GM12878 (cell line): ENCODE measurements at regions not wholly inside any gene's neighbourhood (a gene's known extent, or its start where the extent isn't known, plus 50 kb on each side); places are given as distances from the start of the nearest gene placed in this dataset.
A peak's percentile ranks its signal among the peaks of the same experiment; 100 is the strongest.

Experiments used
- BMI1 ChIP-seq: fragments of 450-650 bp; IDR thresholded peaks from 2 replicates; pipeline ENCODE4 v1.6.1; 2016; ENCODE audit warnings: mild to moderate bottlenecking, moderate library complexity, borderline replicate concordance
- CREB1 ChIP-seq: IDR thresholded peaks from 2 replicates; pipeline ENCODE4 v1.6.1; 2012; ENCODE audit warnings: low read depth, mild to moderate bottlenecking, inconsistent platforms
- EP300 ChIP-seq, 2 experiments: fragments of 150-350 bp in 1 of 2; IDR thresholded peaks; 2 replicates each; pipeline ENCODE4 v1.6.1; 2011 to 2012; ENCODE audit warnings: low read depth in 2 of 2, low read length in 2 of 2, borderline replicate concordance in 1 of 2, improper control_type of control experiment in 1 of 2, inconsistent platforms in 1 of 2; ENCODE audit not compliant: control insufficient read depth in 1 of 2
- FOS ChIP-seq: IDR thresholded peaks from 3 replicates; pipeline ENCODE4 v1.6.1; 2011; ENCODE audit warnings: borderline replicate concordance; ENCODE audit not compliant: insufficient read length; ENCODE audit errors: extremely low read depth
- FOXM1 ChIP-seq: IDR thresholded peaks from 2 replicates; pipeline ENCODE4 v1.6.1; 2012; ENCODE audit warnings: low read depth, mild to moderate bottlenecking, inconsistent platforms, low read length, moderate library complexity
- HCFC1 ChIP-seq: fragments of 150-350 bp; IDR thresholded peaks from 2 replicates; pipeline ENCODE4 v1.6.1; 2014; ENCODE audit warnings: low read length
- HDAC2 ChIP-seq: fragments of 200-600 bp; sonication (generic); IDR thresholded peaks from 2 replicates; pipeline ENCODE4 v1.6.1; 2017
- KDM1A ChIP-seq: fragments of 200-600 bp; sonication (generic); IDR thresholded peaks from 2 replicates; pipeline ENCODE4 v1.6.1; 2016; ENCODE audit warnings: borderline replicate concordance
- KLF5 ChIP-seq: fragments of 450-650 bp; IDR thresholded peaks from 2 replicates; pipeline ENCODE4 v1.6.1; 2014; ENCODE audit warnings: mild to moderate bottlenecking; ENCODE audit not compliant: partially characterized antibody
- NFIC ChIP-seq: IDR thresholded peaks from 2 replicates; pipeline ENCODE4 v1.6.1; 2012; ENCODE audit warnings: low read depth, mild to moderate bottlenecking, inconsistent platforms, low read length, moderate library complexity
- NFYB ChIP-seq: IDR thresholded peaks from 2 replicates; pipeline ENCODE4 v1.6.1; 2011; ENCODE audit warnings: low read depth, mild to moderate bottlenecking, low read length, improper control_type of control experiment, moderate library complexity; ENCODE audit not compliant: insufficient read depth
- NR2C1 ChIP-seq: fragments of 450-650 bp; IDR thresholded peaks from 2 replicates; pipeline ENCODE4 v1.6.1; 2017; ENCODE audit warnings: antibody characterized with exemption, mild to moderate bottlenecking, moderate library complexity
- RAD21 ChIP-seq: IDR thresholded peaks from 2 replicates; pipeline ENCODE4 v1.6.1; 2011; ENCODE audit warnings: mild to moderate bottlenecking, low read depth, low read length, moderate library complexity; ENCODE audit not compliant: insufficient read depth
- RBBP5 ChIP-seq: fragments of 200-600 bp; sonication (generic); conservative IDR thresholded peaks from 2 replicates; pipeline ENCODE4 v1.6.1; 2016
- SMAD5 ChIP-seq: IDR thresholded peaks from 2 replicates; pipeline ENCODE4 v1.6.1; 2016; ENCODE audit warnings: antibody characterized with exemption, low read depth
- SP1 ChIP-seq: IDR thresholded peaks from one replicate; pipeline ENCODE4 v1.6.1; 2011; ENCODE audit warnings: low read depth, low read length
- TAF1 ChIP-seq: IDR thresholded peaks from 2 replicates; pipeline ENCODE4 v1.6.1; 2011; ENCODE audit warnings: mild to moderate bottlenecking, low read depth, low read length, borderline replicate concordance
- ZSCAN29 ChIP-seq: fragments of 450-650 bp; IDR thresholded peaks from 2 replicates; pipeline ENCODE4 v1.6.1; 2017; ENCODE audit warnings: mild to moderate bottlenecking, moderate library complexity
- TF ChIP-seq, protein P1 (sequence below): IDR thresholded peaks from 2 replicates; pipeline ENCODE4 v1.6.1; 2011; ENCODE audit warnings: mild to moderate bottlenecking, low read depth, low read length, moderate library complexity; ENCODE audit not compliant: insufficient replicate concordance
- TF ChIP-seq, protein P2 (sequence below): fragments of 450-650 bp; IDR thresholded peaks from 2 replicates; pipeline ENCODE4 v1.6.1; 2016; ENCODE audit warnings: mild to moderate bottlenecking, moderate library complexity, borderline replicate concordance
- TF ChIP-seq, protein P3 (sequence below): fragments of 450-650 bp; IDR thresholded peaks from 2 replicates; pipeline ENCODE4 v1.6.1; 2017; ENCODE audit warnings: mild to moderate bottlenecking, low read depth, inconsistent platforms; ENCODE audit not compliant: poor library complexity, severe bottlenecking

DNA sequence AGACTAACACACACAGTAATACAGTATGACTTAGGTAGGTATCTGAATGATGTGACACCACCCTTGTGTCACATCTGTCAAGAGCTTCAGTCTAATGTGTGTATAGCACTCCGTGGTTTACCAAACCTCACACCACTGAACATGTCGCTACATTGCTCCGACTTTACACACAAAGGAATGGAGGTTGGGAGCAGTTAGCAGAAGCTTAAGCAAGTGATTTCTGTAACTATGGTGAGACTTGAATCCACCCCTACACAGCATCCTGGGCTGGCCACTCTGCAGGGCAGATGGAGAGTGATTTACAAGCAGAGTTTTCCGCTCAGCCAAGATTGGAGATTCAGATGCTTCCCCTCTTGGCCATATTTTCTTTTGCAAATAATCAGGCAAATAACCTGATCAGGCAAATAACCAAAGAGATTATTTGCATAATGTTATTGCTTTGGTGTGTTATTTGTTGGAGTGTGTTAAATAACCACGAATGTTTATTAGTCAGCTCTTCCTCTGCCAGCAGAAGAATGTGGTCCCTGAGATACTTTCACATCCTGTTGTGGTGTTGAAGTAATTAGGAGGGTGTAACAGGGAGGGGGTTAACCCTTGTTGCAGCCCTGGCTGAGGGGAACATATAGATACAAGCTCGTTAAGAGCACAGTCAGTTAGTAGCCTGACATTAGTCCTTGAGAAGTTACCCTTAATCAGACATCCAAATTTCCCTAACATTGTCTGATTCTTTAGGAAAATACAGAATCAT, 92.8 kb downstream of the SNX18 start (continued):
- TF ChIP-seq BMI1 (peak; percentile 66), RAD21 (no peak), ZSCAN29 (no peak), KLF5 (no peak), KDM1A (no peak), NFIC (peak; percentile 79), FOXM1 (no peak; the same call in 1 of the 2 replicates), EP300 (IDR thresholded peaks at IDR 0.05; ENCODE audit: borderline replicate concordance in 1 of 2, control insufficient read depth in 1 of 2, low read depth in 2 of 2, low read length in 2 of 2) (peak in 1 of 2 experiments; percentile 78; a peak in 2 of 4 replicates), TAF1 (no peak), CREB1 (no peak), SMAD5 (no peak), SP1 (peak; percentile 7), RBBP5 (no peak), NR2C1 (no peak), FOS (no peak), HCFC1 (no peak), NFYB (no peak), HDAC2 (no peak)
- TF ChIP-seq, protein P1, sequence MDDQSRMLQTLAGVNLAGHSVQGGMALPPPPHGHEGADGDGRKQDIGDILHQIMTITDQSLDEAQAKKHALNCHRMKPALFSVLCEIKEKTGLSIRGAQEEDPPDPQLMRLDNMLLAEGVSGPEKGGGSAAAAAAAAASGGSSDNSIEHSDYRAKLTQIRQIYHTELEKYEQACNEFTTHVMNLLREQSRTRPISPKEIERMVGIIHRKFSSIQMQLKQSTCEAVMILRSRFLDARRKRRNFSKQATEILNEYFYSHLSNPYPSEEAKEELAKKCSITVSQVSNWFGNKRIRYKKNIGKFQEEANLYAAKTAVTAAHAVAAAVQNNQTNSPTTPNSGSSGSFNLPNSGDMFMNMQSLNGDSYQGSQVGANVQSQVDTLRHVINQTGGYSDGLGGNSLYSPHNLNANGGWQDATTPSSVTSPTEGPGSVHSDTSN = no peak
- TF ChIP-seq, protein P2, sequence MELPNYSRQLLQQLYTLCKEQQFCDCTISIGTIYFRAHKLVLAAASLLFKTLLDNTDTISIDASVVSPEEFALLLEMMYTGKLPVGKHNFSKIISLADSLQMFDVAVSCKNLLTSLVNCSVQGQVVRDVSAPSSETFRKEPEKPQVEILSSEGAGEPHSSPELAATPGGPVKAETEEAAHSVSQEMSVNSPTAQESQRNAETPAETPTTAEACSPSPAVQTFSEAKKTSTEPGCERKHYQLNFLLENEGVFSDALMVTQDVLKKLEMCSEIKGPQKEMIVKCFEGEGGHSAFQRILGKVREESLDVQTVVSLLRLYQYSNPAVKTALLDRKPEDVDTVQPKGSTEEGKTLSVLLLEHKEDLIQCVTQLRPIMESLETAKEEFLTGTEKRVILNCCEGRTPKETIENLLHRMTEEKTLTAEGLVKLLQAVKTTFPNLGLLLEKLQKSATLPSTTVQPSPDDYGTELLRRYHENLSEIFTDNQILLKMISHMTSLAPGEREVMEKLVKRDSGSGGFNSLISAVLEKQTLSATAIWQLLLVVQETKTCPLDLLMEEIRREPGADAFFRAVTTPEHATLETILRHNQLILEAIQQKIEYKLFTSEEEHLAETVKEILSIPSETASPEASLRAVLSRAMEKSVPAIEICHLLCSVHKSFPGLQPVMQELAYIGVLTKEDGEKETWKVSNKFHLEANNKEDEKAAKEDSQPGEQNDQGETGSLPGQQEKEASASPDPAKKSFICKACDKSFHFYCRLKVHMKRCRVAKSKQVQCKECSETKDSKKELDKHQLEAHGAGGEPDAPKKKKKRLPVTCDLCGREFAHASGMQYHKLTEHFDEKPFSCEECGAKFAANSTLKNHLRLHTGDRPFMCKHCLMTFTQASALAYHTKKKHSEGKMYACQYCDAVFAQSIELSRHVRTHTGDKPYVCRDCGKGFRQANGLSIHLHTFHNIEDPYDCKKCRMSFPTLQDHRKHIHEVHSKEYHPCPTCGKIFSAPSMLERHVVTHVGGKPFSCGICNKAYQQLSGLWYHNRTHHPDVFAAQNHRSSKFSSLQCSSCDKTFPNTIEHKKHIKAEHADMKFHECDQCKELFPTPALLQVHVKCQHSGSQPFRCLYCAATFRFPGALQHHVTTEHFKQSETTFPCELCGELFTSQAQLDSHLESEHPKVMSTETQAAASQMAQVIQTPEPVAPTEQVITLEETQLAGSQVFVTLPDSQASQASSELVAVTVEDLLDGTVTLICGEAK = no peak
- TF ChIP-seq, protein P3, sequence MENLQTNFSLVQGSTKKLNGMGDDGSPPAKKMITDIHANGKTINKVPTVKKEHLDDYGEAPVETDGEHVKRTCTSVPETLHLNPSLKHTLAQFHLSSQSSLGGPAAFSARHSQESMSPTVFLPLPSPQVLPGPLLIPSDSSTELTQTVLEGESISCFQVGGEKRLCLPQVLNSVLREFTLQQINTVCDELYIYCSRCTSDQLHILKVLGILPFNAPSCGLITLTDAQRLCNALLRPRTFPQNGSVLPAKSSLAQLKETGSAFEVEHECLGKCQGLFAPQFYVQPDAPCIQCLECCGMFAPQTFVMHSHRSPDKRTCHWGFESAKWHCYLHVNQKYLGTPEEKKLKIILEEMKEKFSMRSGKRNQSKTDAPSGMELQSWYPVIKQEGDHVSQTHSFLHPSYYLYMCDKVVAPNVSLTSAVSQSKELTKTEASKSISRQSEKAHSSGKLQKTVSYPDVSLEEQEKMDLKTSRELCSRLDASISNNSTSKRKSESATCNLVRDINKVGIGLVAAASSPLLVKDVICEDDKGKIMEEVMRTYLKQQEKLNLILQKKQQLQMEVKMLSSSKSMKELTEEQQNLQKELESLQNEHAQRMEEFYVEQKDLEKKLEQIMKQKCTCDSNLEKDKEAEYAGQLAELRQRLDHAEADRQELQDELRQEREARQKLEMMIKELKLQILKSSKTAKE = no peak
